ENCODE measurements at regions not wholly inside any gene's neighbourhood (a gene's known extent, or its start where the extent isn't known, plus 50 kb on each side); places are given as distances from the start of the nearest gene placed in this dataset.
"Not testable (repeated sequence)": the region's sequence is repeated elsewhere in the genome, so short reads cannot be mapped to it uniquely, and the experiment has no call there.

- H2BK12ac ChIP-seq (ENCODE audit: low read depth, low read length); H3K4me1 ChIP-seq (replicated peaks in 1 of 4; ENCODE audit: control insufficient read depth in 3 of 4, insufficient read depth in 4 of 4, low read length in 3 of 4); H4K20me1 ChIP-seq (replicated peaks in 1 of 2; ENCODE audit: control insufficient read depth in 1 of 2, insufficient read depth in 2 of 2, low read length in 2 of 2); H3K4me3 ChIP-seq (ENCODE audit: extremely low read depth in 1 of 4, insufficient read depth in 2 of 4, low read depth in 3 of 4, low read length in 4 of 4); H3K79me1 ChIP-seq (ENCODE audit: low read depth, low read length); H4K91ac ChIP-seq (replicated peaks; ENCODE audit: insufficient read length, low read length); H3K36me3 ChIP-seq (ENCODE audit: control insufficient read depth in 2 of 4, insufficient read depth in 4 of 4, low read length in 3 of 4); H3K23me2 ChIP-seq (ENCODE audit: low read depth, low read length); H2AK5ac ChIP-seq (ENCODE audit: low read depth, low read length); H3K79me2 ChIP-seq (ENCODE audit: control insufficient read depth in 1 of 2, insufficient read depth in 2 of 2, low read length in 2 of 2); H3K14ac ChIP-seq (ENCODE audit: insufficient read length); H2AFZ ChIP-seq (ENCODE audit: low read length); H3K23ac ChIP-seq (ENCODE audit: insufficient read length); H3K9me3 ChIP-seq (ENCODE audit: insufficient read depth in 2 of 2, low read depth in 1 of 2, low read length in 1 of 2); H2BK15ac ChIP-seq (ENCODE audit: low read length); H2BK20ac ChIP-seq (ENCODE audit: low read length); H3K27me3 ChIP-seq (replicated peaks in 1 of 4; ENCODE audit: control insufficient read depth in 3 of 4, extremely low read depth in 1 of 4, insufficient read depth in 3 of 4, low read length in 3 of 4); POLR2A ChIA-PET (ENCODE audit: partially characterized antibody); CTCF ChIA-PET (ENCODE audit: partially characterized antibody); FAIRE-seq; H4K8ac ChIP-seq (ENCODE audit: extremely low read depth, insufficient read depth, low read length); H3K4ac ChIP-seq (replicated peaks; ENCODE audit: insufficient read length, low read depth, low read length); H2BK120ac ChIP-seq (replicated peaks; ENCODE audit: low read depth, low read length); H4K5ac ChIP-seq (ENCODE audit: insufficient read length, low read depth, low read length); H3K9ac ChIP-seq (replicated peaks in 1 of 4; ENCODE audit: extremely low read depth in 1 of 4, low read depth in 3 of 4, low read length in 3 of 4); H3K27ac ChIP-seq (ENCODE audit: low read depth, low read length); DNase-seq (ENCODE audit: low read depth in 1 of 2, low spot score in 2 of 2); H3K4me2 ChIP-seq (ENCODE audit: insufficient read depth in 1 of 2, low read depth in 2 of 2, low read length in 2 of 2); H2BK5ac ChIP-seq (ENCODE audit: low read depth, low read length); H3K18ac ChIP-seq (ENCODE audit: extremely low read depth, low read length); H3K56ac ChIP-seq (replicated peaks; ENCODE audit: insufficient read length, low read depth, low read length): not testable (repeated sequence)
- 66% methylated on average over 3 of the region's 17 CpGs; no CpG with 5 or more reads in 1 of the 2 experiments for WGBS, 2 experiments (ENCODE audit: extremely low coverage in 1 of 2, insufficient coverage in 1 of 2, insufficient read length in 1 of 2, insufficient replicate concordance in 2 of 2, low coverage in 1 of 2, low lambda C conversion rate in 2 of 2, missing lambda C conversion rate in 1 of 2)
These were observed 164.0 kb downstream of the HRH4 start for GRCh38 chr18:24624421-24624820.
